Tibial nerve (tissue), 4 donors: ENCODE measurements at regions not wholly inside any gene's neighbourhood (a gene's known extent, or its start where the extent isn't known, plus 50 kb on each side); places are given as distances from the start of the nearest gene placed in this dataset.

Source experiments
- CTCF ChIP-seq, 5 experiments: fragments of 200-600 bp in 3 of 5; fragments of 450-650 bp in 2 of 5; sonication (generic) in 3 of 5; IDR thresholded peaks; one replicate each; pipeline ENCODE4 v1.5.1; 2016 to 2019; ENCODE audit warnings: antibody characterized with exemption in 5 of 5, mild to moderate bottlenecking in 3 of 5, moderate library complexity in 2 of 5
- EP300 ChIP-seq, 2 donors: sonication (generic); formaldehyde crosslinking; IDR thresholded peaks; one replicate each; pipeline ENCODE4 v1.6.1; 2017; ENCODE audit warnings: antibody characterized with exemption in 2 of 2, mild to moderate bottlenecking in 1 of 2

GRCh38 chr12:124430491-124430890 lies 135.6 kb downstream of the RFLNA start:
- no peak for TF ChIP-seq CTCF (IDR thresholded peaks at IDR 0.05)
- TF ChIP-seq EP300 (IDR thresholded peaks at IDR 0.05) = no peak
